MCF 10A (cell line): ENCODE measurements at regions not wholly inside any gene's neighbourhood (a gene's known extent, or its start where the extent isn't known, plus 50 kb on each side); places are given as distances from the start of the nearest gene placed in this dataset.
A peak's percentile ranks its signal among the peaks of the same experiment; 100 is the strongest.

Source experiments
- BruUV-seq: library from RNA; stranded (reverse); fragments of 400-500 nt; replicated peaks from 2 replicates; lab custom pipeline; 2021; lab: Mats Ljungman, UMichigan
- CTCF ChIA-PET: fragments of 300-600 bp; sonication (Branson Sonifier 250); formaldehyde crosslinking; extraction: SDS; loops from one replicate; lab custom pipeline; 2021; ENCODE audit warnings: antibody characterized with exemption, inconsistent platforms; lab: Yijun Ruan, JAX
- POLR2A ChIA-PET: fragments of 300-600, 350-650 bp; sonication (Branson Sonifier 250); formaldehyde crosslinking; extraction: SDS; loops from one replicate; lab custom pipeline; 2020; ENCODE audit warnings: antibody characterized with exemption, inconsistent platforms; lab: Yijun Ruan, JAX
- DNase-seq: peaks from one replicate; pipeline ENCODE4 v3.0.0-alpha.2; 2018; ENCODE audit not compliant: unreplicated experiment
- H3K27ac Mint-ChIP-seq: one replicate; pipeline ENCODE4 v1.8.0; 2022; ENCODE audit warnings: mild to moderate bottlenecking, low read depth, mixed read lengths; ENCODE audit not compliant: unreplicated experiment
- H3K27me3 Mint-ChIP-seq: one replicate; pipeline ENCODE4 v1.8.0; 2022; ENCODE audit warnings: mixed read lengths; ENCODE audit not compliant: insufficient read depth, unreplicated experiment
- H3K36me3 Mint-ChIP-seq: one replicate; pipeline ENCODE4 v1.8.0; 2022; ENCODE audit warnings: mild to moderate bottlenecking, moderate library complexity, mixed read lengths; ENCODE audit not compliant: insufficient read depth, unreplicated experiment
- H3K4me1 Mint-ChIP-seq: one replicate; pipeline ENCODE4 v1.8.0; 2022; ENCODE audit warnings: mixed read lengths; ENCODE audit not compliant: insufficient read depth, unreplicated experiment
- H3K4me3 Mint-ChIP-seq: one replicate; pipeline ENCODE4 v1.8.0; 2022; ENCODE audit warnings: mild to moderate bottlenecking, moderate library complexity, mixed read lengths; ENCODE audit not compliant: unreplicated experiment
- H3K9me3 Mint-ChIP-seq: one replicate; pipeline ENCODE4 v1.8.0; 2022; ENCODE audit warnings: mixed read lengths; ENCODE audit not compliant: unreplicated experiment
- CTCF ChIP-seq: fragments of 200-600 bp; IDR thresholded peaks from one replicate; pipeline ENCODE4 v1.8.0; 2022; ENCODE audit warnings: antibody characterized with exemption, mild to moderate bottlenecking; ENCODE audit not compliant: unreplicated experiment
- intact Hi-C: fragments of 100-400 bp; cut with micrococcal nuclease; formaldehyde crosslinking; loops from 2 replicates; pipeline ENCODE4 v1.14.1; 2022

GRCh38 chr9:7973123-7973522 lies 173.5 kb upstream of the DMAC1 start:
- POLR2A ChIA-PET: interaction anchor here (0.7 kb wide), 1 partner anchor 127 kb away, joined by 3 read pairs; no protein-coding TSS in a partner anchor
- Mint-ChIP-seq H3K9me3 (peaks cover 7% of the 10 kb centered on the region), H3K27me3 (no peaks in the 10 kb centered on the region), H3K4me1 (no peaks in the 10 kb centered on the region), H3K36me3 (no peaks in the 10 kb centered on the region), H3K27ac (no peak overlapping the region), H3K4me3 (no peak overlapping the region)
- no peak for DNase-seq
- no peak for TF ChIP-seq CTCF
- BruUV-seq: no TSS peak
- intact Hi-C loops: no loop called here
- CTCF ChIA-PET: no interaction called here

GRCh38 chr9:7970681-7971330 lies 171.2 kb upstream of the DMAC1 start:
- POLR2A ChIA-PET: no interaction called here
- no peaks in the 10 kb centered on the region for H3K27me3 Mint-ChIP-seq
- H3K9me3 Mint-ChIP-seq: no peaks in the 10 kb centered on the region
- H3K4me1 Mint-ChIP-seq: peaks cover 9% of the 10 kb centered on the region
- H3K4me3 Mint-ChIP-seq: no peak overlapping the region
- BruUV-seq: no TSS peak
- CTCF ChIA-PET: no interaction called here
- intact Hi-C loops: no loop called here
- no peak for TF ChIP-seq CTCF
- peak; percentile 30 for DNase-seq
- H3K27ac Mint-ChIP-seq: no peak overlapping the region
- no peaks in the 10 kb centered on the region for H3K36me3 Mint-ChIP-seq

DNA sequence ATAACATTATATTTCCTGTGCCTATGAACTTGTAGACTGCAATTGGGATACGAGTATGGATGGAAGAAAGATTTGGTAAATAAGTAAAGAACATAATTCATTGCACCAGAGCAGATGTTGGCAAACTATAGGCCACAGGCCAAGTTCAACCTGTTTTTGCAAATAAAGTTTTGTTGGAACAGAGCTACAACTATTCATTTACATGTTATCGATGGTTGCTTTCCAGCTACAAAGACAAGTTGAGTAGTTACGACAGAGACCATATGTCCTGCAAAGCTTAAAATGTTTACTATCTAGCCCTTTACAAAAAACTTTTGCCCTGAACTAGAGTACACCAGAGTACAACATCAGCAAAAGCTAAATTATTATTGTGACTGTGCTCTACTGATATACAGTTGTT lies 169.1 kb upstream of the DMAC1 start:
- Mint-ChIP-seq H3K9me3 (no peaks in the 10 kb centered on the region), H3K4me1 (peaks cover 9% of the 10 kb centered on the region), H3K36me3 (no peaks in the 10 kb centered on the region), H3K27me3 (no peaks in the 10 kb centered on the region), H3K27ac (no peak overlapping the region), H3K4me3 (no peak overlapping the region)
- intact Hi-C loops: no loop called here
- BruUV-seq: no TSS peak
- DNase-seq: no peak
- no peak for TF ChIP-seq CTCF
- ChIA-PET CTCF (no interaction called here), POLR2A (no interaction called here)

- TF ChIP-seq CTCF: no peak
- Mint-ChIP-seq H3K36me3 (no peaks in the 10 kb centered on the region), H3K27ac (no peak overlapping the region), H3K27me3 (no peaks in the 10 kb centered on the region), H3K4me1 (peaks cover 9% of the 10 kb centered on the region), H3K4me3 (no peak overlapping the region), H3K9me3 (no peaks in the 10 kb centered on the region)
- intact Hi-C loops: no loop called here
- ChIA-PET CTCF (no interaction called here), POLR2A (no interaction called here)
- no TSS peak for BruUV-seq
- no peak for DNase-seq
Measured at GRCh38 chr9:7967851-7968250, 168.3 kb upstream of the DMAC1 start.
